Stimulated activated CD8-positive, alpha-beta memory T cell treated with anti-CD3 and anti-CD28 coated beads, Interleukin-2, amount 100 ng/mL, for 48 hours (primary cell): ENCODE measurements at regions not wholly inside any gene's neighbourhood (a gene's known extent, or its start where the extent isn't known, plus 50 kb on each side); places are given as distances from the start of the nearest gene placed in this dataset.

Experiments used
- DNase-seq, 2 donors: peaks; one replicate each; pipeline ENCODE4 v3.0.0-alpha.2; 2020; ENCODE audit warnings: low read depth in 2 of 2

DNA sequence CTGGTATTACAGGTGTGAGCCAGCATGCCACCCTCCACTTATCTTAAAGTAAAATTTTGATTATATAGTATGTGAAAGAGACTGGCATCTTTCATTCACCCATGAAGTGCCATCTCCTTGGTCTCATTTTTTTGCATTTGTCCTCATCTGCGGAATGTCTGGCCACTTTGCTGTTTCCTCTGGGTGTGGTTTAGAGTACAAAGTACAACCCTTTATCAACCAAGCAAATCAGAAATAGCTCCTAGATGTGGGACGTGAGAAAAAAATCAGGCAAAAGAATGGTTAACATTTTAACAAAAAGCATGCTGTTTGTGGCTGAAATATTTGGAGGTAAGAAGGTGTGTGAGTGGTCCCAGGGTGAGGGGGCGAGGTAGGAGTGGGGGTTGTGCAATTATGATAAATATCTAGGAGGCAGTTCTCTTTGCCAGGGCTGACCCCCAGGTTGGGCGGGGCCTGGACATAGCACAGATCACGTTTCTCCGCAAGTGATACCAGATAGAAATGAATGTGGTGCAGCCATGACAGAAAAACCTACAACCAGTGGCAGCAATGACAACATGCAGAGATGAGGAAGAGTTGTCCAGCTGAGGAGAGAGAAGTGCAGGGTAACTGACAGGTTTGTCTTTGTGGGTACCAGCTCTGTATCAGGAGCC lies 115.8 kb upstream of the SERTAD2 start:
- DNase-seq: no peak

DNA sequence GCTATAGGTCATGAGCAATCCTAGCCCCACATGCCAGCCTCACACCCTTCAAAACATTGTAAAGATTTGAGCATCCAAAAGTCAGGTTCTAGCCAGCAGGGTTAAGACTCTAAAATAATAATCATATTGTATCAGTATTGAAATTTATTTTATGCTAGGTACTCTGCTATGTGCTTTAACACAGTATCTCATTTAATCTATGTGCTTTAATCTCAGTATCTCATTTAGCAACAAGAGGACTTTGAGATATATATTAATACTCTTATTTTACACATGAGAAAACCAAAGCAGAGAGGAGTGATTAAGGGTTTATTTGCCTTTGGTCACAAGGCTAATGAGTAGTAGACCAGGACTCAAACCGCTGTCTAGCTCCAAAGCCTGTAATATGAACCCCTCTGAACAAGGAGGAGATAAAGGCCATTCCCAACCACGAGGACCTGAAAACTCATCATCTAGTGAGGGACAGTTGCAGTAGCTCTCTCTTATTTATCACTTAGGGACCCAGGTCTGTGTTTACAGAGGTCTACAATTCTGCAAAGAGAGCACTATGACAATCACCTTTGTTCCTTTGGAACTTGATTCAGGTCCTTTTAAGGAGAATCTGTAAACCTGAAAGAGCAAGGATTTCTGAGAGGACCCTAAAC lies 116.5 kb upstream of the SERTAD2 start:
- DNase-seq: no peak

DNA sequence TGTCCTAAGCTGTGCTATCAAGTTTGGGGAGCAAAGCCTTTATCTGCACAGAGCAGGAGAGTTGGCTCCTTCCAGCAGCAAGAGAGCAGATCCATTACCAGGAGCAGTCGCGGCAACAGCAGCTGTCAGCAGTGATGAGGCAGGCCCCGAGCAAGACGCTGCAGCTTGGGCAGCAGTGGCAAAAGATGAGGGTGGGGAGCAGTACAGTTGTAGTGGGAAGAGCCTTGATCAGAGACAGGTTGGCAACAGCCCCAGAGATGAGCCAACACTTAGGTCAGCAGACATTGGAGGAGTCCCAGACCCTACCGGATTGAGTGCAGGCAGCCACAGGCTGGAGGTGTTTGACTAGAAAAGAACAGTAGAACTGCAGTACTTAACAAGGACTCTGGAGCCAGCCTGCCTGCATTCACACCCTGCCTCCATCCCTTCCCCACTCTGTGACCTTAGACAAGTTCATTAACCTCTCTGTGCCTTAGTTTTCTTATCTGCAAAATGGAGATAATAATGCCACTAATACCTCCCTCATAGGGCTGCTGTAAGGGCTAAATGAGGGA lies 117.1 kb upstream of the SERTAD2 start:
- no peak for DNase-seq

DNA sequence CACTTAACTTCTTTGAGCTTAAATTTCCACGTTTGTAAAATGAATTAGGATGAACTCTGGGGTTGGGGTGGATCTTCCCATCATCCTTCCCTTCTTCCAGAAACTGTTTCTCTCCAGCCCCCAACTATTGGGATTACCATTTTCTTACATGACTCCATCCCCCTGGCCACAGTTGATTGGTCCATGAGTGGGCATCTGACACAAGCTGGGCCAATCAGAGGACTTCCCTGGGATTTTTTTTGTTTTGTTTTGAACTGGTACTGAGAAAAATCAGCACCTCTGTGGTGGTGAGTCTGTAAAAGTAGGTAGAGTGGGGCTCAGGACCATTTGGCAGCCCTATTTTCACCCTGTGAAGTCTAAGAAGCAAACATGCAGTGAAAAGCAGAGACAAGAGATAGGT lies 118.0 kb upstream of the SERTAD2 start:
- no peak for DNase-seq

DNA sequence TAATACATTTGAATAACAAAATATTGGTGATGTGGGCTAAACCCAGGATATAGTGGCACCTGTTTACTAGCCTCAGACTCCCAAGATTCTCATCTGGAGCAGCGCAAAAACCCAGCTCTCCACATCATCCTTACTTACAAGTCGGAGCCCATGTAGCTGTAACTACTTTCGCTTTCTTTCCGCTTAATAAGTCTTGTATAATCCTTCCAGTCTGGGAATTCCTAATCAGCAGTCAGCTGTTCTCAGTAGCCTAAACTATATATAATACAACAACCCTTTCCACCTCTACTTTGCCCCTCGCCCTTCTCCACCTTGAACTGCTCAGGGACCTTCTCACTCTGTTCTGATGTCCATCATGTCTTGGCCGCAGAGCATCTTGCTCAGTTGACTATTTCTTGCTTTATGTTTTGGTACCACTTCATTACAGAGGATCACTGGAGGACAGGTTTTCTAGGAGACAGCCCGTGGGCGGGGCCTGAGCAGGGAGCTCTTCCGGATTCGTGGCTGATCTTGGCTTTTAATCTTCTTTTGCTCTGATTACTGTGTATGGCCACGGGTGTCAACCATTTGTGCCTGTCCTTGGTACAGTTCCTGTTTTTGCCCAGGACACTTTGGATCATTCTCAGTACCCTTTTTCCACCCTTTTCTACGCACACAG lies 119.9 kb upstream of the SERTAD2 start:
- no peak for DNase-seq

DNA sequence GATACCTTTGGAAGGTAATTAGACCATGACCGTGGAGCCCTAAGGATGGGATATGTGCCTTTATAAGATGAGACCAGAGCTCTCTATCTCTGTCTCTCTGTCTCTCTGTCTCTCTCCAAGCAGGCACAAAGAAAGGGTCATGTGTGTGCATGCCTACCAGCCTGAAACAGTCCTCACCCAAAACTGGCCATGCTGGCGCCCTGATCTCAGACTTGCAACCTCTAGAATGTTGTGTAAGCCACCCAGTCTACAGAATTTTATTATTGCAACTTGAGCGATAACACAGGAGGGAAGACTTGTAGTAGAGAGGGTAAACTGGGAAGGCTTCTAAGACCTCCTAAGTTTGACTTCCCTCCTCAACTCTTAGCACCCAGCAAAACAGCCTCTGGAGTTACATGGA lies 124.1 kb upstream of the SERTAD2 start:
- no peak for DNase-seq

DNA sequence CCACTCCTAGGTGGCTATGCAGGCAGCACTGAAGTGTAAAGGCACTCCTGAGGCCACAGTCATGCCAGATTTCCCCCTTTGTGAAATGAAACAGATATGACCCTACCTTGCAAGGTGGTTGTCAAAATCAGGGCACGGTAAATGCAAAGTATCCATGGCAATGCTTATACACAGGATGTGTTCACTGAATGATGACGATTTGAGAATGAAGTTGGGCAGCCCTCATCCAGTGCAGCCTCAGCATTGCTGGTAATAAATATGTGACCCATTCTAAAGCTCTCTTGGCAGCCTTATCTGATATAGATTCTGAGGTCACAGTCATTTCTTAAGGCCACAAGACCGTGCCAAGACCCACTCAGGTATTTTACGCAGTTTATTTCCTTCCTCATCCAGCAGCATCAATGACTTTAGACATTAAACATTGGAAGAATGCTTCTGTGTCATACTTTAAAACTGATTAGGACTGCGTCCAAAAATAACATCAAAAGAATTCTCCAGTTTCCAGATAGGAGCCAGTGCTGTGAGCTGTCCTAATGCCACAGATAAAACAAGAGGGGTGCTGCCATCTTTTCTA lies 125.5 kb upstream of the SERTAD2 start:
- DNase-seq: no peak

DNA sequence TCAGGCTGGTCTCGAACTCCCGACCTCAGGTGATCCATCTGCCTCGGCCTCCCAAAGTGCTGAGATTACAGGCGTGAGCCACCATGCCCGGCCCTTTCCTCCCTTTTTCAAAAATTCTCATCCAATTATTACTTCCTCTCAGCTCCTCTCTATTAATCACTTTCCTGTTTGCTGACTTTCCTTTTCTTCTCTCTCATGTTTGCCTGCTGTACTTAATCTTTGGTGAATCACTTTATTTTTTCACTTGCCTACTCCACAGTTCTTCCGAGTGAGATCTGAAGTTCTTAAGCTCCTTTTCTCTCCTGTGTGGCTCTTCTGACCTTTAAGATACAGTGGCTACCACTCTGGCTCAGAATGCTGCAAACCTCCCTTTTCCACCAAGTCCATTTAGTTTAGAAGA lies 126.3 kb upstream of the SERTAD2 start:
- DNase-seq: no peak

DNA sequence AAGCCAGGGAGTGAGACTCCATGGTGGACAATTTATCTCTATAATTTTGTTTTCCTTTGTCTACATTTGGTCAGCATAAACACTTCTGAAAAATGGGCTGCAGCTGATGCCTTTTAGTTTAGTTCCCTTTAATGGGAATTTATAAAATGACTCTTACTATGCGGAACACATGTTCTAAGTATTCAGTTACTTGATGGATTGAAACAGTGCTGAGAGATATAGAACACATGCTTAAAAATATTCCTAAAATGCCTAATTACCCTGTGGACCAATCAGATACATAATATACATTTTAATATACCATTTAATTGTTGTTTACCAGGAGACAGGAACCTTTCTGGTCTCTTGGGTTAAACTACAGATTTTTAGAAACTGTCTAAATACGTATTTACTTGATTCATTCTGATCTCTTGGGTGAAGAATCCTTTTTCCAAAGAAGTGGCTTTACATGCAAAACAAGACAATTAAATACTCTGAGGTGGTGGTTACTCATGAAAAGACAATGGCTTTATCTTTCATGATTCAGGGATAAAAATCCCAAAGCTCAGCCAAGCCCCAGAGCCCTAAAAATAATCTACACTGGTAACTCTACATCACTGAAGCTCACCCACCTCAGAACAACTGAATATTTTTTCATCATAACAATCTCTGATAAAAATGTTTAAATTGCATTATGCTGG lies 128.1 kb upstream of the SERTAD2 start:
- DNase-seq: no peak

DNA sequence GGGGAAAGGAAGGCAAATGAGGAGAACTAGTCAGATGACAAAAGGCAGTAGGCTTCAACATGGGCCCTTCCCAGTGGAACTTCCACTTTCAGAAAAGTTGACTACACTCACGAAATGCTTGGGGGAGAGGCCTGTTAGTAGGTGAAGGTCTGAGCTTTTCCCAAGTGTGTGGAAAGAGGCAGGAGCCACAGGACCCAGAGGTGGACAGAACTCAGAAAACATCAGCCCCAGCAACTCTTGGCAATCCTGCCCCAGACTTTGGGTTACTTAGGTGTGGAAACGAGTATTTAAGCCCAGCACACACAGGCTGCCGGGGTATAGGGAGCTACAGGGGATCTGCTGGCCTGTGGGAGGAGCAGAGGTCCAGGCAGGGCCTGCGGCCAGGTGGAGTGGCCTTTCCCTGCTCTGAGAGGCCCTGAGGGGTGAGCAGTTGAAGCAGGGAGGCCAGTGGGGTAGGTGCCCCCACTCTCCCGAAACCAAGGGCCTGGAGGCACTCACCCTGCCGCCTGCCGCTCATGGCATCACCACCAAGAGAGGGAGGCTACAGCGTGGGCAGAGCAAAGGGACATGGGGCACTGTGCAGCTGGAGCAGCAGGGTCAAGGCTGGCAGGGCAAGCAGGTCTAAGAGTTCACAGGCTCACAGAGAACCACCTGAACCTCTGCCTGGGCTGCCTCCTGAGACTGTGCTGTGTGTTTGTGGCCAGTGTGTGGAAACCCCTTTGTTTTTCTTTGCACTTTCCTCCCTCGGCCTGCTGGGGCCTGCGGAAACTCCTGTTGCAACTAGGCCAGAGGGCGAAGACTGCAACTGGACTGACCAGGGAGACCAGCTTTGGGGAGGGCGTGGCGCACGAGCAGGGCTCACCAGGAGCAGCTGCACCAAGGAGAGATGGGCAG lies 130.7 kb upstream of the SERTAD2 start:
- DNase-seq: no peak

DNA sequence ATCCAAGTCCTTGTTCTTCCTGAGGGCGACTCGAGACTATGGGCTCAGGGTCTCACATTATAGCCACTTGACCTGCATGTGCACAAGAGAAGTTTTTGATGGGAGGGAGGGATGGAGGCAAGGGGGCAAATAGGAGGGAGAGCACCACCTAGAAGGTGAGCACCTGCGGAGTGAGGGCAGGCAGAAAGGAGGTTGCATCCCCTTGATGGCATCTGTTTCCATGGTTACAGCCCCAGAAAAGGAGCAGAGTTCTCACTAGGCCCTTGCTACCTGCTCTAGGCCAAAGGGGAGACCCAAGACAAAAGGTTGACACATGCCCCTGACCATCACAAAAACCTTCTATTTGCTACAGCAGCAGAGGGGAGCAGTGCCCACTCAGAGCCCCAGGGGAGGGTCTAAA lies 131.5 kb upstream of the SERTAD2 start:
- DNase-seq: no peak

DNA sequence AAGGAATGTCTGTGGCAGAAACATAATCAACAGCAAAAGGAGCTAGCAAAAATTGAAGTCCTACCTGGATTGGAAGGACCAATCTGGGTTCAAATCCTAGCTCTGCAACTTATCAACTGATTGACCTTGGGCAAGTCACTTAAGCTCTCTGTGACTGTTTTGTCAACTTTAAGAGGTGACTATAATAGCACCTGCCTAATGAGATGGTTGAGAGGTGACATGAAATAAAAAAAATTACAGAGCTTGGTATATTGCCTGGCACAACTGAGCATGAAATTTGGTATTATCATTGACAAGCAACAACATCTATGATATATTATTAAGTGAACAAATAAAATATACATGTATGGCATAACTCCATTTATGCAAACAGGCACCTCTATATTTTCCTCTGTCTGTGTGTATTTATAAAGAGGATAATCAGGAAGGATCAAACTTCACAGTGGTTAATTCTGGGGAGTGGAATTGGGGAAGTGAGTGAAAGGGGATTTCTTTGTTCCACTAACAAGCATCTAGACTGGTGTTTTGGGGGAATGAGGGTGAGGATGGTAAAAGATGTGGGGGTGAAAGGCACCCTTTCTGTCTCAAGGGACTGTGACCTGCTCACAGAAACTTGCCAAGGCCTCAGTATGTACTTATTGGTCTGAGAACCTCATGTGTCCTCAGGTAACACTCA lies 132.8 kb upstream of the SERTAD2 start:
- no peak for DNase-seq

DNA sequence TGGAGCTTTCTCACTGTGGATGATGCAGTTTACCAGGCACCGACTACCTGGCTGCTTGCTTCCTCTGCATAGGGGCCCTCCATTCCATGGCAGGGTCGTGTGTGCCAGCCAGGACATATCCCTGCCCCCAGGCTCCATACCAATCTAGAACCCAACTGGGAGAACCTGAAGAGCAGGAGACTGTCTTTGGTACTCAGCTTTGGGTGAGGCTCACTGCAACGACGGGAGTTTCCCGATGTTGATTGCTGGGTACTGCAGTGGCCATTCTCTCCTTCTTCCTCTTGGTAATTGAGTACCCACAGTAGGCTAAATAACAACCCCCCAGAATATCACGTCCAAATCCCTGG lies 133.3 kb upstream of the SERTAD2 start:
- DNase-seq: no peak

DNA sequence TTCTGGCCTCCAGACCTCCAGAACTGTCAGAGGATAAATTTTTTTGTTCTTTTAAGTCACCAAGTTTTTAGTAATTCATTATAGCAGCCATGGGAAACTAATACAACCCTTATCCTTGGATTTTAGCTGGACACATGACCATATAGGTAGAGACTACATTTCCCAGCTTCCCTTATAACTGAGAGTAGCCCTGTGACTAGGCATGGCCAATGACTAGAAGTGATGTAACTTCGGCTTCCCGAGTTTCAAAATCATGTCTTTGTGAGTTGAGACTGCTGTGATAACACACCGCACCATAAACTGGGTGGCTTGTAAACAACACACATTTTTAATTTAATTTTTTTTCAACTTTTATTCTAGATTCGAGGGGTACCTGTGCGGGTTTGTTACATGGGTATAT lies 134.0 kb upstream of the SERTAD2 start:
- no peak for DNase-seq

DNA sequence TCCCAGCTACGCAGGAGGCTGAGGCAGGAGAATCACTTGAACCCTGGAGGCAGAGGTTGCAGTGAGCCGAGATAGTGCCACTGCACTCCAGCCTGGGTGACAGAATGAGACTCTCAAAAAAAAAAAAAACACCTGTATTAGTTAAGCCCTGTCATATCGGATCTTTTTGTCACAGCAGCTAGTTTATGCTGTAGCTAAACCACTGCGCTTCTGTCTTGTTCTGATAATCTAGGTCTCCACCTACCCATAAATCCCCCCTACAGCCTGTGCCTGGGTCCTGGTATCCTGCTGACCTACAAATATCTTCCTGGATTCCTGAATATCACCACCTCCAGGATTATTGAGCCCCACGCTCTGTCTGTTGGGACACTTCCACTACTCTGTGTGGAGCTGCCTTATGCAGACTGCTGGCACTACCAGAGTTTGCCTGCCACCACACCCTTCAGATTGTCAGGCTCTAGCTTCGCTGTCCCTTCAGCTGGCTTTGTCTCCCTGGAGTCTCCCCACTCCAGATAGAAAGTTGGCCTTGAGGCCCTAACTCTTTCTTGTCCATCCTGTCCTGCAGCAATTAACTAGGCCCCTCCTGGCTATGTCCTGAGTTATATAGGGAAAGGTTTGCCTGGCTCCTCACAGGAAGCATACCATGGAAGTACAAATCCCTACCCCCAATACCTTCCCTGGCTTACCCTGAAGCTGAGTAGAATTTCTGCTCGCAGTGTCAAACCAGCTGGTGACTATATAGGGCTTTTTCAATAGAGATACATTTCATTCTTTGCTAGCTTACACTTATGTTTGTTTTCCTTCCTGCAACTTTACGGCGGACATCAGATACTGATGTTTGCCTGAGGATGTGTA lies 136.0 kb upstream of the SERTAD2 start:
- DNase-seq: no peak

DNA sequence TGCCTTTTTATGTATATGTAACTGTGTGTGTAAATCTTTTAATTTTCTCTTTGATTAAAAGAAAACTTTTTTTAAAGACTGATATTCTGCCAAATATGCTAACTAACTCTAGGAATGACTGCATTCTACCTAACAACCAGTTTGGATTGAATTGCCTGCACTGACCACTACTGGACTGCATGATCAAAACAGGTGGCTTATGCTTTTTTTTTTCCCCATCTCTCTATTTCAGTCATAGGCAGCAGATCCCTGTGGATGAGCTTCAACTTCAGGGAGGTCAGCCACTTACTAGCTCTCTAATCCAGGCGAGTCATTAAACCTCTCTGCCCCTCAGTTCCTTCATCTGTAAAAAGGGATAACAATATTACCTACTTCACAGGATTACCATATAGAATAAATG lies 138.6 kb upstream of the SERTAD2 start:
- no peak for DNase-seq

DNA sequence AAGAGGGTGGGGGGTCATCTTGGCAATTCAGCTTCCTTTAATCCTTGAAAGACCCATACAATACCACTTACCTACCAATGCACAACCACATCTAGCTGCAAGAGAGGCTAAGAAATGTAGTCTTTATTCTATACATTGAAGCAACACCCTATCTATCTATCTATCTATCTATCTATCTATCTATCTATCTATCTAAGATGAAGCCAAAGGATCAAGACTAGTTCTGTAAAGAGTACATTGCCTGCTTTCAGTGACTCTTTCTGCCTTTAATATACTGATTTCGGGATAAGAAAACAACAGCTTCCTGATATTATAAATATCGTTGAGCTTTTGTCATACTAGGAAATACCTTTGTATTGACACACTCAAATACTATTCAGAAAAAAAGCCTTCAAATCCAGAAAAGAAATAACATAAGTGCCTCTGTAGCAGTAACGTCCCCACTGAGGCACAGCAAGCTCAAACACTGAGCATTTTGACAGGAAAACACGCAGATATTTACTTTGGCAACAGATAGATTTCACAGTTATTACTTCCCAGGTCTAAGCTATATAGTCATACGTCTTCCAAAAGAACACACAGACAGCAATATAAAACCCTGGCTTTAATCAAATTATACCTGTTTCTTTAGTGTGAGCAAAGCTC lies 139.4 kb upstream of the SERTAD2 start:
- no peak for DNase-seq

DNA sequence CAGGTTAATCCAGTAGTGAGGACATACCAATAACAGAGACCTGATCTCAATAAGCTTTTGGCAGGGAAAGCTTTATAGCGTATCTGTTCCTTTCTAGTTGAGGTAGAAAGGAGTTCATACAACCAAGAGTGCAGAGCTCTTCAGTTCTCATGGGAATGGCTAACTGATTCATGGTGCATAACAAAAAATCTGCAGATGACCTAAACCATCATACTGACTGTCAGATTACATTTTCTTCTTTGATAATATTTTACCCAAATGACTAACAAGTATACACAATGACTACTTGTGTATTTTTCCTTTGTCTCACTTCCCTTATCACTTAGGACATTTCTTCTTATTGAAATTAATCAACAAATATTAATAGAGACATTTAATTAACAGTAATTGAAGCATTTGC lies 140.0 kb upstream of the SERTAD2 start:
- no peak for DNase-seq

DNA sequence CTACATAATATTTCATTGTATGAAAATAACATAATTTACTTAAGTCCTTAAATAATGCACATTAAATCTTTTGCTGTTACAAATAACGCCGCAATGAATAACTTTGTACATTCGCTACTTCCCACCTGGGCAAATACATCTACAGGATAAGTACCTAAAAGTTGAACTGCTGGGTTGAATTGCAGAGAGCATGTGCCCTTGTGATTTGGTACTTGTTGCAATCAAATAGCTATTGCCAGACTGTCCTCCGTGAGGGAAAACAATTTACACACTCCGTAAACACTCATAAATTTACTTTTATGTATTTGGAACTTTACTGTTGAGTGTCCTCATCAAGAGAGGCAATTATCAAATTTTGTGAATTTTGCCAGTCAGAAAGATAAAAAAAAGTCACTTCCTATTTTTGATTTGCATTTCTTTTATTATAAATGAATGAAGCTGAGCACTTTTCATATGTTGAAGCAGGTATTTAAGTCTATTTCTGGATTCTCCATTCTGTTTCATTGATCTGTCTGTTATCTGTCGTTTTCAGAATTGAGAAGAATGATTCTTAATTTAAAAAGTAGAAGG lies 140.8 kb upstream of the SERTAD2 start:
- no peak for DNase-seq
